GM12878 (cell line): ENCODE measurements at regions not wholly inside any gene's neighbourhood (a gene's known extent, or its start where the extent isn't known, plus 50 kb on each side); places are given as distances from the start of the nearest gene placed in this dataset.

Source experiments
- ATAC-seq: fragments of 200-7000 bp; cut with Tn5 transposase; 3 replicates; pipeline ENCODE4 v1.9.1; 2020; ENCODE audit warnings: mild to moderate bottlenecking, moderate library complexity
- BruUV-seq: library from RNA; stranded (reverse); fragments of 400-500 nt; replicated peaks from 2 replicates; lab custom pipeline; 2021; lab: Mats Ljungman, UMichigan
- CTCF ChIA-PET: fragments of 300-600 bp; sonication (Branson Sonifier 250); formaldehyde crosslinking; extraction: SDS; loops from one replicate; lab custom pipeline; 2021; ENCODE audit warnings: inconsistent platforms; lab: Yijun Ruan, JAX
- POLR2A ChIA-PET: fragments of 350-600 bp; formaldehyde crosslinking; extraction: SDS; loops from one replicate; lab custom pipeline; 2021; ENCODE audit warnings: inconsistent platforms; lab: Charles Lee
- RAD21 ChIA-PET: fragments of 300-600 bp; sonication (Branson Sonifier 250); formaldehyde crosslinking; loops from one replicate; lab custom pipeline; 2023; ENCODE audit warnings: antibody characterized with exemption; ENCODE audit not compliant: unreplicated experiment; lab: Charles Lee
- SMC1A ChIA-PET: fragments of 300-600 bp; sonication (Branson Sonifier 250); formaldehyde crosslinking; loops from one replicate; lab custom pipeline; 2023; ENCODE audit not compliant: unreplicated experiment, uncharacterized antibody; lab: Charles Lee
- DNase-seq: peaks from one replicate; pipeline ENCODE4 v3.0.0-alpha.2; 2011; ENCODE audit warnings: low read depth, low spot score
- FAIRE-seq: peaks from 3 replicates; lab custom pipeline; 2011; peaks lifted over from hg19 to GRCh38; lab: Jason Lieb, UNC
- H2AFZ ChIP-seq: 2 replicates; pipeline ENCODE4 v1.6.0; 2011; ENCODE audit warnings: low read depth, low read length, control low read depth; ENCODE audit not compliant: control insufficient read depth
- H3K27ac ChIP-seq: 2 replicates; pipeline ENCODE4 v1.5.1; 2011; ENCODE audit warnings: control low read depth; ENCODE audit not compliant: control insufficient read depth, insufficient read depth
- H3K27me3 ChIP-seq, 2 experiments: replicated peaks in 1 of 2; 2 replicates each; pipeline versions ENCODE4 v1.6.0 to v1.6.1; 2011; ENCODE audit warnings: low read length in 1 of 2; ENCODE audit not compliant: control insufficient read depth in 2 of 2, insufficient read depth in 2 of 2
- H3K36me3 ChIP-seq, 2 experiments: 2 replicates each; pipeline ENCODE4 v1.5.1; 2011; ENCODE audit warnings: low read length in 1 of 2; ENCODE audit not compliant: control insufficient read depth in 2 of 2, insufficient read depth in 2 of 2
- H3K4me1 ChIP-seq: 2 replicates; pipeline ENCODE4 v1.6.1; 2011; ENCODE audit warnings: mild to moderate bottlenecking, low read length, moderate library complexity, mixed read lengths; ENCODE audit not compliant: control insufficient read depth, insufficient read depth
- H3K4me2 ChIP-seq: 2 replicates; pipeline ENCODE4 v1.6.0; 2011; ENCODE audit warnings: control low read depth; ENCODE audit not compliant: control insufficient read depth, insufficient read depth
- H3K4me3 ChIP-seq: fragments of 200-600 bp; sonication (generic); 2 replicates; pipeline ENCODE4 v1.5.1; 2016
- H3K79me2 ChIP-seq: 2 replicates; pipeline ENCODE4 v1.6.0; 2011; ENCODE audit warnings: low read length; ENCODE audit not compliant: control insufficient read depth, insufficient read depth
- H3K9ac ChIP-seq: 2 replicates; pipeline ENCODE4 v1.8.0; 2011; ENCODE audit warnings: low read length, control low read depth, mixed read lengths; ENCODE audit not compliant: control insufficient read depth, insufficient read depth
- H3K9me3 ChIP-seq: replicated peaks from 3 replicates; pipeline ENCODE4 v1.5.1; 2011; ENCODE audit warnings: mild to moderate bottlenecking, low read length; ENCODE audit not compliant: control insufficient read depth, insufficient read depth
- H4K20me1 ChIP-seq: 2 replicates; pipeline ENCODE4 v1.6.0; 2011; ENCODE audit not compliant: control insufficient read depth, insufficient read depth
- BMI1 ChIP-seq: fragments of 450-650 bp; IDR thresholded peaks from 2 replicates; pipeline ENCODE4 v1.6.1; 2016; ENCODE audit warnings: mild to moderate bottlenecking, moderate library complexity, borderline replicate concordance
- EGR1 ChIP-seq, 2 experiments: IDR thresholded peaks; 1 replicate in 1 of 2; 2 replicates in 1 of 2; pipeline ENCODE4 v1.6.1; 2011 to 2012; ENCODE audit warnings: low read depth in 2 of 2, low read length in 2 of 2, borderline replicate concordance in 1 of 2, mild to moderate bottlenecking in 1 of 2, moderate library complexity in 1 of 2
- EP300 ChIP-seq, 2 experiments: fragments of 150-350 bp in 1 of 2; IDR thresholded peaks; 2 replicates each; pipeline ENCODE4 v1.6.1; 2011 to 2012; ENCODE audit warnings: low read depth in 2 of 2, low read length in 2 of 2, borderline replicate concordance in 1 of 2, improper control_type of control experiment in 1 of 2, inconsistent platforms in 1 of 2; ENCODE audit not compliant: control insufficient read depth in 1 of 2
- JUND ChIP-seq: IDR thresholded peaks from 2 replicates; pipeline ENCODE4 v1.6.1; 2012; ENCODE audit warnings: low read depth, mild to moderate bottlenecking, low read length, improper control_type of control experiment, moderate library complexity
- MYB ChIP-seq: fragments of 150-350 bp; IDR thresholded peaks from 2 replicates; pipeline ENCODE4 v1.6.1; 2014; ENCODE audit warnings: mild to moderate bottlenecking, low read depth, low read length, borderline replicate concordance
- NBN ChIP-seq: fragments of 450-650 bp; IDR thresholded peaks from 2 replicates; pipeline ENCODE4 v1.6.1; 2016
- POU2F2 ChIP-seq: IDR thresholded peaks from 3 replicates; pipeline ENCODE4 v1.6.1; 2011; ENCODE audit warnings: low read depth, mild to moderate bottlenecking, low read length, borderline replicate concordance
- RELA ChIP-seq: fragments of 450-650 bp; IDR thresholded peaks from 2 replicates; pipeline ENCODE4 v1.8.0; 2014; ENCODE audit warnings: borderline replicate concordance; ENCODE audit not compliant: partially characterized antibody
- RELB ChIP-seq: fragments of 450-650 bp; IDR thresholded peaks from 2 replicates; pipeline ENCODE4 v1.6.1; 2017; ENCODE audit warnings: low read depth, mild to moderate bottlenecking, moderate library complexity
- SIN3A ChIP-seq: IDR thresholded peaks from 2 replicates; pipeline ENCODE4 v1.6.1; 2012; ENCODE audit warnings: low read depth, low read length, improper control_type of control experiment
- SMAD1 ChIP-seq: fragments of 450-650 bp; IDR thresholded peaks from 2 replicates; pipeline ENCODE4 v1.6.1; 2018; ENCODE audit warnings: mild to moderate bottlenecking, low read depth; ENCODE audit not compliant: partially characterized antibody
- TCF12 ChIP-seq: IDR thresholded peaks from 2 replicates; pipeline ENCODE4 v1.6.1; 2011; ENCODE audit warnings: low read depth, mild to moderate bottlenecking, low read length
- YY1 ChIP-seq: IDR thresholded peaks from 2 replicates; pipeline ENCODE4 v1.6.1; 2011; ENCODE audit warnings: low read depth, mild to moderate bottlenecking, low read length
- ZBTB40 ChIP-seq: fragments of 450-650 bp; IDR thresholded peaks from 2 replicates; pipeline ENCODE4 v1.6.1; 2016; ENCODE audit warnings: mild to moderate bottlenecking, moderate library complexity, borderline replicate concordance
- ZNF217 ChIP-seq: fragments of 450-650 bp; IDR thresholded peaks from 2 replicates; pipeline ENCODE4 v1.6.1; 2017; ENCODE audit warnings: antibody characterized with exemption, mild to moderate bottlenecking
- WGBS: methylation state at CpG from one replicate; pipeline ENCODE4 v1.1.6; 2016; ENCODE audit warnings: low lambda C conversion rate; ENCODE audit not compliant: insufficient replicate concordance, insufficient coverage; ENCODE audit errors: missing lambda C conversion rate; 5-methylcytosine and 5-hydroxymethylcytosine counted together
- in situ Hi-C: fragments of 300-500 bp; cut with MboI; formaldehyde crosslinking; loops from 9 replicates; pipeline ENCODE4 v1.14.3; 2018; ENCODE audit warnings: mixed read lengths
- intact Hi-C: fragments of 100-400 bp; cut with micrococcal nuclease; formaldehyde crosslinking; loops from one replicate; pipeline ENCODE4 v1.14.2; 2022; ENCODE audit not compliant: unreplicated experiment
- TF ChIP-seq, protein P1 (sequence below): IDR thresholded peaks from 2 replicates; pipeline ENCODE4 v1.6.1; 2011; ENCODE audit warnings: borderline replicate concordance, low read depth, mild to moderate bottlenecking, moderate library complexity, low read length; ENCODE audit not compliant: insufficient read depth, poor library complexity, severe bottlenecking

DNA sequence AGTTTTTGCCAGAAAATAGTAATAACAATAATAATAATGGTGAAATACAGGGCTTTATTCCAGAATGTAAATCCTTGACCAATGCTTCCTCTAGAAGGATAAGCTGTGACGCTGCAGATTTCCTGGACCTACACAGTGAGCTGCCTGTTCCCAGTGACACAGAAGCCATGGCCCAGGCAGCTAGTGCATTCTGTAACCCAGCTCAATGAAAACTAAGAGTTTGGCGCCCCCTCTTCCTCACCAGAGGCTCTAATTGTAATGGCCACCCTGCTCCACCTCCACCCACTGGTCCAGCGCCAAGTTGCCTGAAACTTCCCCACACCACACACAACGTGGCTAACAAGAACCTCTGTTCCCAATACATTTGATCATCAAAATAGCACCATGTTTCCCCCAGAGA, 248.1 kb downstream of the CETN3 start (continued):
- no peak for TF ChIP-seq SMAD1
- peak; percentile 87 for TF ChIP-seq YY1
- no peak for TF ChIP-seq RELB
- TF ChIP-seq SIN3A, result no peak
- TF ChIP-seq EP300 (IDR thresholded peaks at IDR 0.05; ENCODE audit: borderline replicate concordance in 1 of 2, control insufficient read depth in 1 of 2, low read depth in 2 of 2, low read length in 2 of 2), result no peak
- no peak for TF ChIP-seq EGR1 (IDR thresholded peaks at IDR 0.05; ENCODE audit: borderline replicate concordance in 1 of 2, low read depth in 2 of 2, low read length in 2 of 2)
- no peak for TF ChIP-seq RELA
- TF ChIP-seq MYB, result no peak

DNA sequence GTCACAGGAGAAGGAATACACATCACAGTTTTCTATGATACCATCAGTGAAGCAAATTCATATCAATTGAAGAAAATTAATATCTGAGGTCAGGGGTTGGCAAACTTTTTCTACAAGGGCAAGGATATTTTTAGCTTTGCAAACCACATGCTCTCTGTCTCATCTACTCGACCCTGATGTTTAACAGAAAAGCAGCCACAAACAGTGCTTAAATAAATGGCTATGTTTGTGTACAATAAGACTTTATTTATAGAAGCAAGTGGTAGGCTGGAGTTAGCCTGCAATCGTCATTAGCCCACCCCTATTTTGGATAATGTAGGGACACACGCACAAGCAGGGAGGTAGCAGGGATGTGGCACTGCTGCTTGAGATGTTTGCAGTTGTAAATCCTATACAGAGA, 251.4 kb downstream of the CETN3 start:
- intact Hi-C loops, result no loop called here
- Histone ChIP-seq H3K4me3 (no peak overlapping the region), H3K36me3 (no peaks in the 10 kb centered on the region), H3K9me3 (no peaks in the 10 kb centered on the region; the same call in 2 of the 3 replicates), H2AFZ (no peak overlapping the region), H3K9ac (no peak overlapping the region), H3K27me3 (no peaks in the 10 kb centered on the region), H3K4me2 (no peak overlapping the region), H3K4me1 (no peaks in the 10 kb centered on the region), H3K79me2 (no peaks in the 10 kb centered on the region), H4K20me1 (no peaks in the 10 kb centered on the region), H3K27ac (no peak overlapping the region)
- POLR2A ChIA-PET, result no interaction called here
- RAD21 ChIA-PET, result no interaction called here
- CTCF ChIA-PET, result interaction anchor here (0.6 to 1.0 kb wide), 2 partner anchors 107 to 424 kb away, joined by 3 to 4 read pairs; no protein-coding TSS in a partner anchor
- ATAC-seq, result no peak
- SMC1A ChIA-PET, result interaction anchor here (0.7 kb wide), 1 partner anchor 32 kb away, joined by 3 read pairs; no protein-coding TSS in a partner anchor
- TF ChIP-seq ZNF217, result no peak
- TF ChIP-seq, protein P1, sequence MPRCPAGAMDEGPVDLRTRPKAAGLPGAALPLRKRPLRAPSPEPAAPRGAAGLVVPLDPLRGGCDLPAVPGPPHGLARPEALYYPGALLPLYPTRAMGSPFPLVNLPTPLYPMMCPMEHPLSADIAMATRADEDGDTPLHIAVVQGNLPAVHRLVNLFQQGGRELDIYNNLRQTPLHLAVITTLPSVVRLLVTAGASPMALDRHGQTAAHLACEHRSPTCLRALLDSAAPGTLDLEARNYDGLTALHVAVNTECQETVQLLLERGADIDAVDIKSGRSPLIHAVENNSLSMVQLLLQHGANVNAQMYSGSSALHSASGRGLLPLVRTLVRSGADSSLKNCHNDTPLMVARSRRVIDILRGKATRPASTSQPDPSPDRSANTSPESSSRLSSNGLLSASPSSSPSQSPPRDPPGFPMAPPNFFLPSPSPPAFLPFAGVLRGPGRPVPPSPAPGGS, result no peak
- TF ChIP-seq JUND, result no peak
- no peak for TF ChIP-seq TCF12
- TF ChIP-seq BMI1, result no peak
- TF ChIP-seq ZBTB40, result no peak
- no peak for TF ChIP-seq NBN
- no peak for TF ChIP-seq POU2F2
- FAIRE-seq, result no peak
- WGBS, result 32% methylated on average over 3 of the region's 3 CpGs
- BruUV-seq, result no TSS peak
- DNase-seq, result no peak
- in situ Hi-C loops, result no loop called here
